Naive thymus-derived CD4-positive, alpha-beta T cell (primary cell): ENCODE measurements at regions not wholly inside any gene's neighbourhood (a gene's known extent, or its start where the extent isn't known, plus 50 kb on each side); places are given as distances from the start of the nearest gene placed in this dataset.

Source experiments
- ATAC-seq: fragments of 150-1000 bp; cut with Tn5 transposase; 2 replicates; pipeline ENCODE4 v1.10.0; 2021; ENCODE audit warnings: mild to moderate bottlenecking, moderate library complexity
- CTCF ChIA-PET: fragments of 350-600 bp; sonication (Branson Sonifier 250); formaldehyde crosslinking; loops from one replicate; lab custom pipeline; 2021; ENCODE audit warnings: antibody characterized with exemption; lab: Charles Lee
- POLR2A ChIA-PET: fragments of 350-600 bp; sonication (Branson Sonifier 250); formaldehyde crosslinking; loops from one replicate; lab custom pipeline; 2021; ENCODE audit warnings: antibody characterized with exemption, inconsistent platforms; lab: Charles Lee
- DNase-seq, 9 donors: peaks; one replicate each; pipeline versions ENCODE4 v3.0.0 to v3.0.0-alpha.2; 2020 to 2022; ENCODE audit warnings: mixed read lengths in 1 of 9
- H3K27ac ChIP-seq: one replicate; pipeline ENCODE4 v1.7.0; 2013; ENCODE audit warnings: mild to moderate bottlenecking, low read depth, low read length, moderate library complexity
- H3K27me3 ChIP-seq, 2 donors: one replicate each; pipeline ENCODE4 v1.7.0; 2013; ENCODE audit warnings: low read length in 2 of 2, mild to moderate bottlenecking in 2 of 2, moderate library complexity in 2 of 2; ENCODE audit not compliant: control insufficient read depth in 2 of 2, insufficient read depth in 2 of 2
- H3K36me3 ChIP-seq, 3 experiments: 1 replicate in 2 of 3; 2 replicates in 1 of 3; pipeline ENCODE4 v1.7.0; 2013; ENCODE audit warnings: low read length in 3 of 3, mild to moderate bottlenecking in 3 of 3, moderate library complexity in 1 of 3; ENCODE audit not compliant: insufficient read depth in 3 of 3, control insufficient read depth in 2 of 3
- H3K4me1 ChIP-seq, 2 donors: one replicate each; pipeline ENCODE4 v1.7.0; 2013; ENCODE audit warnings: low read length in 2 of 2, mild to moderate bottlenecking in 2 of 2, moderate library complexity in 1 of 2; ENCODE audit not compliant: control insufficient read depth in 2 of 2, insufficient read depth in 2 of 2
- H3K4me3 ChIP-seq: 2 replicates; pipeline ENCODE4 v1.7.0; 2013; ENCODE audit warnings: mild to moderate bottlenecking, low read length
- H3K9me3 ChIP-seq, 3 experiments: 1 replicate in 2 of 3; 2 replicates in 1 of 3; pipeline ENCODE4 v1.7.0; 2013; ENCODE audit warnings: low read length in 3 of 3; ENCODE audit not compliant: control insufficient read depth in 2 of 3
- H3K27ac Mint-ChIP-seq, 9 donors: one replicate each; pipeline ENCODE4 v1.8.0; 2020 to 2022; ENCODE audit warnings: mixed read lengths in 9 of 9, mild to moderate bottlenecking in 8 of 9, moderate library complexity in 5 of 9, inconsistent platforms in 2 of 9
- H3K27me3 Mint-ChIP-seq, 5 donors: one replicate each; pipeline ENCODE4 v1.8.0; 2021 to 2022; ENCODE audit warnings: mixed read lengths in 5 of 5, mild to moderate bottlenecking in 1 of 5
- H3K36me3 Mint-ChIP-seq, 5 donors: one replicate each; pipeline ENCODE4 v1.8.0; 2020 to 2022; ENCODE audit warnings: mixed read lengths in 5 of 5, mild to moderate bottlenecking in 3 of 5, inconsistent platforms in 1 of 5
- H3K4me1 Mint-ChIP-seq, 7 donors: one replicate each; pipeline ENCODE4 v1.8.0; 2020 to 2022; ENCODE audit warnings: mixed read lengths in 7 of 7, mild to moderate bottlenecking in 3 of 7, inconsistent platforms in 1 of 7
- H3K4me3 Mint-ChIP-seq, 10 donors: one replicate each; pipeline ENCODE4 v1.8.0; 2020 to 2022; ENCODE audit warnings: mild to moderate bottlenecking in 10 of 10, mixed read lengths in 10 of 10, moderate library complexity in 6 of 10, inconsistent platforms in 2 of 10
- H3K9me3 Mint-ChIP-seq, 11 donors: one replicate each; pipeline ENCODE4 v1.8.0; 2020 to 2022; ENCODE audit warnings: mixed read lengths in 11 of 11, mild to moderate bottlenecking in 4 of 11, inconsistent platforms in 1 of 11, moderate library complexity in 1 of 11
- intact Hi-C, 2 donors: fragments of 100-400 bp; cut with micrococcal nuclease; formaldehyde crosslinking; loops; one replicate each; pipeline ENCODE4 v1.15.1; 2023

- POLR2A ChIA-PET: no interaction called here
- no peaks in the 10 kb centered on the region for H3K4me1 Mint-ChIP-seq
- no peak overlapping the region for H3K27ac ChIP-seq
- no peaks in the 10 kb centered on the region for H3K36me3 ChIP-seq
- no peaks in the 10 kb centered on the region for H3K36me3 Mint-ChIP-seq
- ATAC-seq: no peak
- H3K4me1 ChIP-seq: no peaks in the 10 kb centered on the region
- intact Hi-C loops: no loop called here
- no peak overlapping the region for H3K4me3 Mint-ChIP-seq
- H3K27me3 ChIP-seq: no peaks in the 10 kb centered on the region
- peaks cover 0 to 5% (median 0%) of the 10 kb centered on the region in 5 donors for H3K27me3 Mint-ChIP-seq
- DNase-seq: no peak
- H3K27ac Mint-ChIP-seq: no peak overlapping the region
- CTCF ChIA-PET: no interaction called here
- H3K9me3 ChIP-seq: no peaks in the 10 kb centered on the region
- H3K9me3 Mint-ChIP-seq: no peaks in the 10 kb centered on the region
- no peak overlapping the region for H3K4me3 ChIP-seq
Measured at GRCh38 chr7:91771921-91772815, 108.3 kb downstream of the MTERF1 start.

GRCh38 chr7:91776171-91776570 is 104.3 kb downstream of the MTERF1 start:
- Mint-ChIP-seq H3K9me3 (no peaks in the 10 kb centered on the region), H3K27me3 (peaks cover 0 to 8% (median 0%) of the 10 kb centered on the region in 5 donors), H3K27ac (no peak overlapping the region), H3K4me3 (no peak overlapping the region), H3K36me3 (no peaks in the 10 kb centered on the region), H3K4me1 (no peaks in the 10 kb centered on the region)
- ChIA-PET CTCF (no interaction called here), POLR2A (no interaction called here)
- Histone ChIP-seq H3K27me3 (no peaks in the 10 kb centered on the region), H3K4me1 (no peaks in the 10 kb centered on the region), H3K4me3 (no peak overlapping the region), H3K36me3 (no peaks in the 10 kb centered on the region), H3K9me3 (no peaks in the 10 kb centered on the region), H3K27ac (no peak overlapping the region)
- ATAC-seq (no peak), DNase-seq (no peak)
- intact Hi-C loops: no loop called here

- CTCF ChIA-PET: no interaction called here
- Histone ChIP-seq H3K27me3 (no peaks in the 10 kb centered on the region), H3K9me3 (no peaks in the 10 kb centered on the region), H3K27ac (no peak overlapping the region), H3K4me3 (no peak overlapping the region), H3K36me3 (no peaks in the 10 kb centered on the region), H3K4me1 (no peaks in the 10 kb centered on the region)
- H3K9me3 Mint-ChIP-seq: no peaks in the 10 kb centered on the region
- DNase-seq (no peak), ATAC-seq (no peak)
- peaks cover 0 to 8% (median 0%) of the 10 kb centered on the region in 5 donors for H3K27me3 Mint-ChIP-seq
- H3K4me3 Mint-ChIP-seq: no peak overlapping the region
- intact Hi-C loops: no loop called here
- no peaks in the 10 kb centered on the region for H3K4me1 Mint-ChIP-seq
- POLR2A ChIA-PET: no interaction called here
- H3K36me3 Mint-ChIP-seq: no peaks in the 10 kb centered on the region
- H3K27ac Mint-ChIP-seq: no peak overlapping the region
Measured at GRCh38 chr7:91777522-91777921, 103.0 kb downstream of the MTERF1 start.

- Mint-ChIP-seq H3K4me1 (no peaks in the 10 kb centered on the region), H3K27ac (no peak overlapping the region), H3K27me3 (peaks cover 0 to 8% (median 4%) of the 10 kb centered on the region in 5 donors), H3K4me3 (no peak overlapping the region), H3K36me3 (no peaks in the 10 kb centered on the region), H3K9me3 (no peaks in the 10 kb centered on the region)
- Histone ChIP-seq H3K4me3 (no peak overlapping the region), H3K36me3 (no peaks in the 10 kb centered on the region), H3K9me3 (no peaks in the 10 kb centered on the region), H3K4me1 (no peaks in the 10 kb centered on the region), H3K27ac (no peak overlapping the region), H3K27me3 (no peaks in the 10 kb centered on the region)
- DNase-seq (no peak), ATAC-seq (no peak)
- intact Hi-C loops: no loop called here
- CTCF ChIA-PET: no interaction called here
- POLR2A ChIA-PET: no interaction called here
Measured at GRCh38 chr7:91778416-91778815, 102.1 kb downstream of the MTERF1 start.

GRCh38 chr7:91780521-91780920 is 100.0 kb downstream of the MTERF1 start:
- Histone ChIP-seq H3K9me3 (no peaks in the 10 kb centered on the region), H3K27me3 (no peaks in the 10 kb centered on the region), H3K4me3 (no peak overlapping the region), H3K36me3 (no peaks in the 10 kb centered on the region), H3K4me1 (no peaks in the 10 kb centered on the region), H3K27ac (no peak overlapping the region)
- Mint-ChIP-seq H3K27me3 (peaks cover 0 to 8% (median 4%) of the 10 kb centered on the region in 5 donors), H3K27ac (no peak overlapping the region), H3K36me3 (no peaks in the 10 kb centered on the region), H3K4me3 (no peak overlapping the region), H3K9me3 (no peaks in the 10 kb centered on the region), H3K4me1 (no peaks in the 10 kb centered on the region)
- ATAC-seq (no peak), DNase-seq (no peak)
- ChIA-PET POLR2A (no interaction called here), CTCF (no interaction called here)
- intact Hi-C loops: loop anchor here in 1 of 2 donors (10.0 kb wide), 1 partner anchor 696 kb away; no protein-coding TSS in a partner anchor

- Histone ChIP-seq H3K27ac (no peak overlapping the region), H3K36me3 (no peaks in the 10 kb centered on the region), H3K27me3 (no peaks in the 10 kb centered on the region), H3K9me3 (no peaks in the 10 kb centered on the region), H3K4me1 (no peaks in the 10 kb centered on the region), H3K4me3 (no peak overlapping the region)
- intact Hi-C loops: loop anchor here (1.0 to 10.0 kb wide), 2 partner anchors 700 to 701 kb away; no protein-coding TSS in a partner anchor
- H3K4me1 Mint-ChIP-seq: no peaks in the 10 kb centered on the region
- ATAC-seq (no peak), DNase-seq (no peak)
- ChIA-PET CTCF (interaction anchor here (0.6 to 0.7 kb wide), 2 partner anchors 702 to 1088 kb away, joined by 3 to 4 read pairs; no protein-coding TSS in a partner anchor), POLR2A (no interaction called here)
- peaks cover 0 to 8% (median under 1%) of the 10 kb centered on the region in 5 donors for H3K27me3 Mint-ChIP-seq
- no peaks in the 10 kb centered on the region for H3K36me3 Mint-ChIP-seq
- no peak overlapping the region for H3K4me3 Mint-ChIP-seq
- H3K9me3 Mint-ChIP-seq: no peaks in the 10 kb centered on the region
- no peak overlapping the region for H3K27ac Mint-ChIP-seq
Measured at GRCh38 chr7:91784469-91784868, 96.0 kb downstream of the MTERF1 start.

- ChIA-PET POLR2A (no interaction called here), CTCF (no interaction called here)
Measured at GRCh38 chr7:91787931-91788330, 92.6 kb downstream of the MTERF1 start.

More at GRCh38 chr7:91787931-91788330, 92.6 kb downstream of the MTERF1 start:
- Histone ChIP-seq H3K4me1 (no peaks in the 10 kb centered on the region), H3K36me3 (no peaks in the 10 kb centered on the region), H3K9me3 (no peaks in the 10 kb centered on the region), H3K27me3 (no peaks in the 10 kb centered on the region), H3K27ac (no peak overlapping the region), H3K4me3 (no peak overlapping the region)
- Mint-ChIP-seq H3K36me3 (peaks cover 0 to 4% (median 0%) of the 10 kb centered on the region in 5 donors), H3K27me3 (peaks cover 0 to 8% (median 0%) of the 10 kb centered on the region in 5 donors), H3K4me3 (no peak overlapping the region), H3K9me3 (peaks cover 0 to 4% (median 0%) of the 10 kb centered on the region in 11 donors), H3K4me1 (no peaks in the 10 kb centered on the region), H3K27ac (no peak overlapping the region)
- intact Hi-C loops: loop anchor here in 1 of 2 donors (10.0 kb wide), 1 partner anchor 703 kb away; no protein-coding TSS in a partner anchor
- DNase-seq: no peak
- no peak for ATAC-seq
